HepG2 (cell line): ENCODE measurements at regions not wholly inside any gene's neighbourhood (a gene's known extent, or its start where the extent isn't known, plus 50 kb on each side); places are given as distances from the start of the nearest gene placed in this dataset.
A peak's percentile ranks its signal among the peaks of the same experiment; 100 is the strongest.

Experiments used
- CCDC6 ChIP-seq: sonication (generic); formaldehyde crosslinking; IDR thresholded peaks from 2 replicates; pipeline ENCODE4 v1.8.1; 2022; ENCODE audit warnings: mild to moderate bottlenecking, missing genetic modification reagents, moderate library complexity
- CREB1 ChIP-seq, 2 experiments: fragments of 450-650 bp in 1 of 2; IDR thresholded peaks; 2 replicates each; pipeline ENCODE4 v1.6.1; 2016 to 2017; ENCODE audit warnings: control low read depth in 1 of 2, mild to moderate bottlenecking in 1 of 2, missing compliant biosample characterization in 1 of 2, missing genetic modification characterization in 1 of 2
- GLMP ChIP-seq: sonication (generic); formaldehyde crosslinking; IDR thresholded peaks from 2 replicates; pipeline ENCODE4 v1.9.0; 2021; ENCODE audit warnings: missing genetic modification reagents, mild to moderate bottlenecking, borderline replicate concordance
- HMG20B ChIP-seq: conservative IDR thresholded peaks from 2 replicates; pipeline ENCODE4 v1.6.1; 2016; ENCODE audit warnings: missing genetic modification reagents, missing compliant biosample characterization
- HNF1B ChIP-seq: sonication (generic); formaldehyde crosslinking; IDR thresholded peaks from 2 replicates; pipeline ENCODE4 v1.5.1; 2020; ENCODE audit warnings: mild to moderate bottlenecking, moderate library complexity, missing genetic modification reagents
- NFATC3 ChIP-seq: sonication (generic); formaldehyde crosslinking; IDR thresholded peaks from 2 replicates; pipeline ENCODE4 v1.5.1; 2020; ENCODE audit warnings: mild to moderate bottlenecking, missing genetic modification reagents
- NFIB ChIP-seq: sonication (generic); formaldehyde crosslinking; IDR thresholded peaks from 2 replicates; pipeline ENCODE4 v1.9.0; 2021; ENCODE audit warnings: missing genetic modification reagents, mild to moderate bottlenecking, borderline replicate concordance
- PHF21A ChIP-seq: sonication (generic); formaldehyde crosslinking; IDR thresholded peaks from 2 replicates; pipeline ENCODE4 v1.5.0; 2020; ENCODE audit warnings: mild to moderate bottlenecking, missing genetic modification reagents
- POLR2AphosphoS2 ChIP-seq: IDR thresholded peaks from 2 replicates; pipeline ENCODE4 v1.6.1; 2011; ENCODE audit warnings: low read depth, low read length, improper control_type of control experiment
- SAP130 ChIP-seq: IDR thresholded peaks from 2 replicates; pipeline ENCODE4 v1.6.1; 2016; ENCODE audit warnings: low read depth
- SRF ChIP-seq: IDR thresholded peaks from 2 replicates; pipeline ENCODE4 v1.6.1; 2011; ENCODE audit warnings: mild to moderate bottlenecking, low read depth, low read length, moderate library complexity
- TAF1 ChIP-seq: sonication (generic); formaldehyde crosslinking; IDR thresholded peaks from 2 replicates; pipeline ENCODE4 v1.4.0; 2020; ENCODE audit warnings: missing genetic modification reagents
- TAF15 ChIP-seq: fragments of 200-400 bp; formaldehyde crosslinking; IDR thresholded peaks from one replicate; pipeline ENCODE4 v1.6.1; 2018; ENCODE audit warnings: mild to moderate bottlenecking, low read depth, low read length; ENCODE audit not compliant: poor library complexity, severe bottlenecking
- TEAD2 ChIP-seq: sonication (generic); formaldehyde crosslinking; IDR thresholded peaks from 2 replicates; pipeline ENCODE4 v1.9.0; 2021; ENCODE audit warnings: missing genetic modification reagents
- TERF1 ChIP-seq: sonication (generic); formaldehyde crosslinking; IDR thresholded peaks from 2 replicates; pipeline ENCODE4 v1.8.0; 2022; ENCODE audit warnings: mild to moderate bottlenecking, missing genetic modification reagents, moderate library complexity
- ZBTB43 ChIP-seq: sonication (generic); formaldehyde crosslinking; conservative IDR thresholded peaks from 2 replicates; pipeline ENCODE4 v1.4.0; 2020; ENCODE audit warnings: missing genetic modification reagents
- ZKSCAN1 ChIP-seq: fragments of 150-350 bp; IDR thresholded peaks from 2 replicates; pipeline ENCODE4 v1.6.1; 2014; ENCODE audit warnings: low read length
- ZNF33A ChIP-seq: sonication (generic); formaldehyde crosslinking; IDR thresholded peaks from 2 replicates; pipeline ENCODE4 v1.5.1; 2020; ENCODE audit warnings: missing genetic modification reagents, mild to moderate bottlenecking, moderate library complexity, borderline replicate concordance
- ZNF557 ChIP-seq: sonication (generic); formaldehyde crosslinking; IDR thresholded peaks from 2 replicates; pipeline ENCODE4 v1.4.0; 2020; ENCODE audit warnings: missing genetic modification reagents
- ZNF615 ChIP-seq: sonication (generic); formaldehyde crosslinking; IDR thresholded peaks from 2 replicates; pipeline ENCODE4 v1.5.0; 2020; ENCODE audit warnings: mild to moderate bottlenecking, missing genetic modification reagents, borderline replicate concordance
- ZNF678 ChIP-seq: sonication (generic); formaldehyde crosslinking; IDR thresholded peaks from 2 replicates; pipeline ENCODE4 v1.4.0; 2020; ENCODE audit warnings: mild to moderate bottlenecking, missing genetic modification reagents
- ZNF878 ChIP-seq: sonication (generic); formaldehyde crosslinking; IDR thresholded peaks from 2 replicates; pipeline ENCODE4 v1.8.1; 2023; ENCODE audit warnings: mild to moderate bottlenecking, missing genetic modification reagents, moderate library complexity
- TF ChIP-seq, protein P1 (sequence below): sonication (generic); formaldehyde crosslinking; IDR thresholded peaks from 2 replicates; pipeline ENCODE4 v1.5.1; 2020; ENCODE audit warnings: missing genetic modification reagents, mild to moderate bottlenecking, borderline replicate concordance

DNA sequence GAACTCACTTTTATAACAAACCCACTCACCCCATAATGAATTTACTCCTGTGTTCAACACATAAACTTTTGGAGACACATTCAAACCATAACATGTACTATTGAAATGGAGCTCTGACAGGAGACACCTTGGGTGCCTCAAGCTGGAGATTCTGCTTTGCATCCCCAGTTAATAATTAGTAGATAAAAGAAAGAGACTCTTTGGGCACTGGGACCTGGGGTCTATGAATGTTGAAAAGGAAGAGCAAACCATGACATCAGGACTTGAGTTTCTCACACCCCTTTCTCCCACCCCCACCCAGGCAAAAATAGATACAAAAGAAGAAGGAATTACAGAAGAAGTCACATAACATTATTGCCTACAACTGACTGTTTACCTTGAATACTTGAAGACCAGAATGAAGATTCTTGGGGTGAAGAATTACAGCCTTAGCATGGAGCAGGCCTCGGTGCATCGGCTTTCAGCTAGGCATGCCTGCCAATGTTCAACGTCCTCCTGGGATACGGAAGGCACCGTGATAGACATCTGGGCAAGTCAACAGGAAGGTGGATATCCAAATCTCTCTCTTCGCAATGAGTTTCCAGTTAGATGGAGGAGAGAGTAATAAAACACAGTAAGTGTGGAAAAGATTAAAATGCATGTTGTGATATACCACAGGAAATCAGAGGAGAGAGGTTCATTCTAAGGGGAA, 316.0 kb downstream of the TRIML1 start (continued):
- TF ChIP-seq ZNF878 (no peak), ZNF33A (CRISPR knock-in tag) (no peak), SRF (peak; percentile 90), NFIB (CRISPR knock-in tag) (no peak), CCDC6 (CRISPR knock-in tag) (no peak), POLR2AphosphoS2 (peak; percentile 80; the same call in 1 of the 2 replicates), CREB1 (IDR thresholded peaks at IDR 0.05) (no peak), CREB1 (CRISPR knock-in tag; IDR thresholded peaks at IDR 0.05) (peak; percentile 49; the same call in 1 of the 2 replicates), ZKSCAN1 (no peak), TEAD2 (CRISPR knock-in tag) (no peak), ZNF615 (CRISPR knock-in tag) (no peak), TAF15 (no peak), GLMP (no peak), TERF1 (CRISPR knock-in tag) (no peak), ZBTB43 (CRISPR knock-in tag) (no peak), HMG20B (CRISPR knock-in tag) (no peak), TAF1 (CRISPR knock-in tag) (0 out of 2 replicates have a peak, but pooled peaks have one; percentile 30), ZNF557 (CRISPR knock-in tag) (no peak), ZNF678 (no peak), PHF21A (no peak), HNF1B (CRISPR knock-in tag) (no peak), NFATC3 (no peak), SAP130 (CRISPR knock-in tag) (peak; percentile 70)
- TF ChIP-seq, protein P1, sequence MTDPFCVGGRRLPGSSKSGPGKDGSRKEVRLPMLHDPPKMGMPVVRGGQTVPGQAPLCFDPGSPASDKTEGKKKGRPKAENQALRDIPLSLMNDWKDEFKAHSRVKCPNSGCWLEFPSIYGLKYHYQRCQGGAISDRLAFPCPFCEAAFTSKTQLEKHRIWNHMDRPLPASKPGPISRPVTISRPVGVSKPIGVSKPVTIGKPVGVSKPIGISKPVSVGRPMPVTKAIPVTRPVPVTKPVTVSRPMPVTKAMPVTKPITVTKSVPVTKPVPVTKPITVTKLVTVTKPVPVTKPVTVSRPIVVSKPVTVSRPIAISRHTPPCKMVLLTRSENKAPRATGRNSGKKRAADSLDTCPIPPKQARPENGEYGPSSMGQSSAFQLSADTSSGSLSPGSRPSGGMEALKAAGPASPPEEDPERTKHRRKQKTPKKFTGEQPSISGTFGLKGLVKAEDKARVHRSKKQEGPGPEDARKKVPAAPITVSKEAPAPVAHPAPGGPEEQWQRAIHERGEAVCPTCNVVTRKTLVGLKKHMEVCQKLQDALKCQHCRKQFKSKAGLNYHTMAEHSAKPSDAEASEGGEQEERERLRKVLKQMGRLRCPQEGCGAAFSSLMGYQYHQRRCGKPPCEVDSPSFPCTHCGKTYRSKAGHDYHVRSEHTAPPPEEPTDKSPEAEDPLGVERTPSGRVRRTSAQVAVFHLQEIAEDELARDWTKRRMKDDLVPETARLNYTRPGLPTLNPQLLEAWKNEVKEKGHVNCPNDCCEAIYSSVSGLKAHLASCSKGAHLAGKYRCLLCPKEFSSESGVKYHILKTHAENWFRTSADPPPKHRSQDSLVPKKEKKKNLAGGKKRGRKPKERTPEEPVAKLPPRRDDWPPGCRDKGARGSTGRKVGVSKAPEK (CRISPR knock-in tag), result no peak
